B cell (primary cell): ENCODE measurements at regions not wholly inside any gene's neighbourhood (a gene's known extent, or its start where the extent isn't known, plus 50 kb on each side); places are given as distances from the start of the nearest gene placed in this dataset.
A peak's percentile ranks its signal among the peaks of the same experiment; 100 is the strongest.

Source experiments
- ATAC-seq: fragments of 200-7000 bp; cut with Tn5 transposase; one replicate; pipeline ENCODE4 v1.10.0; 2021; ENCODE audit warnings: low read depth, mild to moderate bottlenecking, moderate number of reproducible peaks, moderate library complexity
- CTCF ChIA-PET: fragments of 350-600 bp; sonication (Branson Sonifier 250); formaldehyde crosslinking; loops from one replicate; lab custom pipeline; 2021; ENCODE audit warnings: antibody characterized with exemption, inconsistent platforms; lab: Charles Lee
- POLR2A ChIA-PET: fragments of 350-600 bp; sonication (Branson Sonifier 250); formaldehyde crosslinking; loops from one replicate; lab custom pipeline; 2021; ENCODE audit warnings: antibody characterized with exemption; lab: Charles Lee
- DNase-seq: peaks from one replicate; pipeline ENCODE4 v3.0.0; 2013
- H2AFZ ChIP-seq: 2 replicates; pipeline ENCODE4 v1.6.1; 2012; ENCODE audit warnings: mild to moderate bottlenecking, low read depth, low read length; ENCODE audit not compliant: insufficient read depth, poor library complexity, severe bottlenecking
- H3K27ac ChIP-seq, 2 donors: 1 replicate in 1 of 2; 2 replicates in 1 of 2; pipeline ENCODE4 v1.5.1; 2012 to 2013; ENCODE audit warnings: low read length in 2 of 2, mild to moderate bottlenecking in 2 of 2, moderate library complexity in 1 of 2
- H3K27me3 ChIP-seq, 4 experiments: fragments of 200-600 bp in 1 of 4; sonication (generic) in 1 of 4; replicated peaks in 1 of 4; 1 replicate in 2 of 4; 2 replicates in 2 of 4; pipeline versions ENCODE4 v1.6.1 to v1.7.0; 2013 to 2016; ENCODE audit warnings: low read length in 3 of 4, mild to moderate bottlenecking in 2 of 4, mixed read lengths in 1 of 4, moderate library complexity in 1 of 4; ENCODE audit not compliant: insufficient read depth in 4 of 4, control insufficient read depth in 3 of 4; ENCODE audit errors: control extremely low read depth in 1 of 4
- H3K36me3 ChIP-seq, 2 experiments: replicated peaks in 1 of 2; 1 replicate in 1 of 2; 2 replicates in 1 of 2; pipeline versions ENCODE4 v1.6.1 to v1.7.1; 2013; ENCODE audit warnings: low read length in 1 of 2; ENCODE audit not compliant: insufficient read depth in 2 of 2, control insufficient read depth in 1 of 2; ENCODE audit errors: control extremely low read depth in 1 of 2, extremely low read depth in 1 of 2
- H3K4me1 ChIP-seq, 2 donors: fragments of 200-600 bp in 1 of 2; sonication (generic) in 1 of 2; 1 replicate in 1 of 2; 2 replicates in 1 of 2; pipeline versions ENCODE4 v1.5.1 to v1.6.1; 2013 to 2017; ENCODE audit warnings: low read length in 2 of 2; ENCODE audit not compliant: control insufficient read depth in 2 of 2, insufficient read depth in 2 of 2
- H3K4me2 ChIP-seq: replicated peaks from 2 replicates; pipeline ENCODE3; 2012; ENCODE audit warnings: mild to moderate bottlenecking, low read depth, low read length; ENCODE audit not compliant: poor library complexity, severe bottlenecking
- H3K4me3 ChIP-seq, 5 experiments: fragments of 200-600 bp in 1 of 5; sonication (generic) in 1 of 5; 1 replicate in 3 of 5; 2 replicates in 2 of 5; pipeline versions ENCODE4 v1.5.1 to v1.7.0; 2011 to 2016; ENCODE audit warnings: low read length in 4 of 5, mild to moderate bottlenecking in 4 of 5, low read depth in 2 of 5, control low read depth in 1 of 5, moderate library complexity in 1 of 5; ENCODE audit not compliant: insufficient read depth in 1 of 5; ENCODE audit errors: control extremely low read depth in 1 of 5, extremely low read depth in 1 of 5
- H3K79me2 ChIP-seq: fragments of 200-600 bp; sonication (generic); one replicate; pipeline ENCODE4 v1.6.0; 2016; ENCODE audit warnings: low read length; ENCODE audit not compliant: control insufficient read depth, insufficient read depth
- H3K9ac ChIP-seq: fragments of 200-600 bp; sonication (generic); 2 replicates; pipeline ENCODE4 v1.6.1; 2017; ENCODE audit warnings: mild to moderate bottlenecking, low read length, moderate library complexity
- H3K9me3 ChIP-seq, 3 donors: one replicate each; pipeline versions ENCODE4 v1.6.1 to v1.7.1; 2013; ENCODE audit warnings: low read length in 2 of 3; ENCODE audit not compliant: control insufficient read depth in 2 of 3, insufficient read depth in 1 of 3; ENCODE audit errors: control extremely low read depth in 1 of 3
- H4K20me1 ChIP-seq: 2 replicates; pipeline ENCODE4 v1.6.0; 2012; ENCODE audit warnings: mild to moderate bottlenecking, low read length; ENCODE audit not compliant: insufficient read depth, control insufficient read depth, poor library complexity, severe bottlenecking
- H3K27ac Mint-ChIP-seq: one replicate; pipeline ENCODE4 v1.8.0; 2021; ENCODE audit warnings: mixed read lengths
- H3K27me3 Mint-ChIP-seq: one replicate; pipeline ENCODE4 v1.8.0; 2021; ENCODE audit warnings: mixed read lengths
- H3K4me1 Mint-ChIP-seq: one replicate; pipeline ENCODE4 v1.8.0; 2021; ENCODE audit warnings: mixed read lengths
- H3K4me3 Mint-ChIP-seq: one replicate; pipeline ENCODE4 v1.8.0; 2021; ENCODE audit warnings: mixed read lengths
- H3K9me3 Mint-ChIP-seq: one replicate; pipeline ENCODE4 v1.8.0; 2022; ENCODE audit warnings: mixed read lengths; ENCODE audit not compliant: insufficient read depth
- CTCF ChIP-seq: fragments of 200-600 bp; IDR thresholded peaks from one replicate; pipeline ENCODE4 v1.8.0; 2022; ENCODE audit warnings: antibody characterized with exemption, mild to moderate bottlenecking
- EZH2 ChIP-seq: IDR thresholded peaks from 2 replicates; pipeline ENCODE4 v1.6.1; 2012; ENCODE audit warnings: borderline replicate concordance, low read depth, mild to moderate bottlenecking, moderate library complexity, low read length; ENCODE audit not compliant: insufficient read depth, poor library complexity, severe bottlenecking
- WGBS: methylation state at CpG from one replicate; pipeline ENCODE4 v1.1.5; 2013; ENCODE audit warnings: missing lambda C conversion rate; ENCODE audit not compliant: insufficient coverage; 5-methylcytosine and 5-hydroxymethylcytosine counted together
- intact Hi-C: fragments of 100-400 bp; cut with micrococcal nuclease; formaldehyde crosslinking; loops from one replicate; pipeline ENCODE4 v1.10.0; 2022

- no peak for DNase-seq
- Histone ChIP-seq H3K79me2 (peaks cover 55% of the 10 kb centered on the region), H3K27me3 (no peaks in the 10 kb centered on the region), H3K9me3 (no peaks in the 10 kb centered on the region), H2AFZ (no peak overlapping the region), H3K9ac (no peak overlapping the region), H4K20me1 (no peaks in the 10 kb centered on the region), H3K4me1 (peaks cover 76 to 88% of the 10 kb centered on the region in 2 donors), H3K4me2 (peak overlapping the region; percentile 26), H3K27ac (no peak overlapping the region), H3K36me3 (no peaks in the 10 kb centered on the region), H3K4me3 (peak overlapping the region in 1 of 5 experiments; percentile 3)
- Mint-ChIP-seq H3K4me1 (peaks cover 53% of the 10 kb centered on the region), H3K4me3 (peak overlapping the region; percentile 16), H3K27me3 (no peaks in the 10 kb centered on the region), H3K27ac (no peak overlapping the region), H3K9me3 (no peaks in the 10 kb centered on the region)
- ChIA-PET CTCF (no interaction called here), POLR2A (interaction anchor here (0.7 kb wide), 1 partner anchor 14 kb away, joined by 3 read pairs; no protein-coding TSS in a partner anchor)
- no peak for TF ChIP-seq CTCF
- no peak for TF ChIP-seq EZH2
- ATAC-seq, result no peak
- intact Hi-C loops, result no loop called here
- WGBS, result no CpG with 5 or more reads among the region's 3 CpGs
Measured at GRCh38 chrX:45756557-45756956, 555.9 kb upstream of the DIPK2B start.

- Histone ChIP-seq H3K79me2 (peaks cover 56% of the 10 kb centered on the region), H3K9ac (no peak overlapping the region), H2AFZ (no peak overlapping the region), H3K4me2 (peak overlapping the region; percentile 26), H3K4me3 (no peak overlapping the region), H4K20me1 (no peaks in the 10 kb centered on the region), H3K27ac (no peak overlapping the region), H3K27me3 (no peaks in the 10 kb centered on the region), H3K36me3 (no peaks in the 10 kb centered on the region), H3K4me1 (peaks cover 70 to 82% of the 10 kb centered on the region in 2 donors), H3K9me3 (no peaks in the 10 kb centered on the region)
- intact Hi-C loops, result no loop called here
- WGBS, result no CpG with 5 or more reads among the region's 2 CpGs
- Mint-ChIP-seq H3K9me3 (no peaks in the 10 kb centered on the region), H3K27me3 (no peaks in the 10 kb centered on the region), H3K4me3 (no peak overlapping the region), H3K4me1 (peaks cover 47% of the 10 kb centered on the region), H3K27ac (peak overlapping the region; percentile 5)
- ChIA-PET POLR2A (no interaction called here), CTCF (no interaction called here)
- no peak for ATAC-seq
- TF ChIP-seq EZH2 (no peak), CTCF (no peak)
- no peak for DNase-seq
Measured at GRCh38 chrX:45755703-45756102, 555.0 kb upstream of the DIPK2B start.
